ENCODE measurements at regions not wholly inside any gene's neighbourhood (a gene's known extent, or its start where the extent isn't known, plus 50 kb on each side); places are given as distances from the start of the nearest gene placed in this dataset.
A peak's percentile ranks its signal among the peaks of the same experiment; 100 is the strongest.
"Not testable (repeated sequence)": the region's sequence is repeated elsewhere in the genome, so short reads cannot be mapped to it uniquely, and the experiment has no call there.

DNA sequence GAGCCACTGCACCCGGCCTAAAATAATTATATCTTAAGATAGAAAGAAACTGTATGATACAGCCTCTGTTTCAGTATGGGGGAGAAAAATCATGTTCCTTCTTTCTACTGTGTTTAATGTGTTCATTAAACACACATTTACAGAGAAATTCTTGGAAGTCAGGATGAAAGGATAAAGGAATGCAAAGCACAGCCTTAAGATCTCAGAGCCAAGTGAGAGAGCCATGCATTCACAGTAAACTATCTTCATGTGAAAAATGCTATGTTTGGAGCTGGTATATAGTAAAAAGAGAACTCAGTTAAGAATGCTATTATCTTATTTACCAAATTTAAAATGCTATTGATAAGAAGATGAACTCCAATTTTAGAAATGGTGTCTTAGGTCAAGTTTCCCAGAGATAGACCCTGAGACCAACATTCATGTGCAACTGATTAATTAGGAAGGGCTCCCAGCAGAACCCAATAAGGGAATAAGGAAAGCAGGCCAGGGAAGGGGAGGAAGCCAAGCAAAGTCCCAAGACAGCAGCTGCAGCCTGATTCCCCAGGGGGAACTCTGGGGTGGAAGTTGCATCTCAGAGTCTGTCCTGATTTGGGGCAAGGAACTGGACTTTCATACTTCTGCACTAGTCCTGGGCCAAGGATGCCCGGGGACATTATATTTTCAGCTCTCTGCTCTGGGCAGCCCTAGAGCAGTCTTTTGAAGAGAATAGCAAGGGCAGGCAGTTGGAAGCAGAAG is 130.0 kb upstream of the ZNF648 start:
- DNase-seq, result no peak

DNA sequence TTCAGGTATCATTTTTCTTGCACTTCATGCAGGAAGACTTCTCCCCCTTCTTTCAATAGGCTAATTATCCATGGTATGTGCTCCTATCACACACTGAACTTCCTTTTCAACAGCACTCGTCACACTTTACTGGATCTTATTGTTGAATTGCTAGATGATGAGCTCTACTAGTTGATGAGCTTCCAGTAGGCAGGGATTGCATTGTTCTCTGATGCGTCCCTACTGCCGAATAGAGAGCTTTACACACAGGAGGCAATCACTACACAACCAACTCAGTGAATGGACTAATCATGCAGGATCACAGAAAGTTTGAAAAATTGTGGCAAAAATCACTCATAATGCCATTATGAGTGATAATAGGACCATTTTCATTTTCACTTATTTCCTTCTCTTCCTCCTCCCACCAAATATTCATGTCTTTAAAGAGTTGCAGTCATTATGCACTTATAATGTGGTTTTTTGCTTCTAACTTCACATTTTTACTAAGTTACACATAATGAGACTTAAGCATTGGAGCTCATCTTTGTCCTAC is 128.1 kb upstream of the ZNF648 start:
- no peak for DNase-seq

DNA sequence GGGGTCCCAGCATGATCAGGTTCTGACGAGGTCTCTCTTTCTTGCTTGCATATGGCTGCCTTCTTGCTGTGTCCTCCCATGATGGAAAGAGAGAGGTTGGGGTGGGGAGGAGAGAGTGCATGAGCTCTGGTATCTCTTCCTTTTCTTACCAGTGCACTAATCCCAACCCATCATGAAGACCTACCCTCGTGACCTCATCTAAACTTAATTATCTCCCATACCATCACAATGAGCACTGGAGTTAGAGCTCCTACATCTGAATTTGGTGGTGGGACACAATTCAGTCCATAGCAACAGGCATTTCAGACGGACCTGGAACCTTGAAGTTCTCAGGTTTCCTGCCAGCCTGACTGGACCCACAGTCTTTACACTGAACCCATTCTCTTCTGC is 125.2 kb upstream of the ZNF648 start:
- no peak for DNase-seq

DNA sequence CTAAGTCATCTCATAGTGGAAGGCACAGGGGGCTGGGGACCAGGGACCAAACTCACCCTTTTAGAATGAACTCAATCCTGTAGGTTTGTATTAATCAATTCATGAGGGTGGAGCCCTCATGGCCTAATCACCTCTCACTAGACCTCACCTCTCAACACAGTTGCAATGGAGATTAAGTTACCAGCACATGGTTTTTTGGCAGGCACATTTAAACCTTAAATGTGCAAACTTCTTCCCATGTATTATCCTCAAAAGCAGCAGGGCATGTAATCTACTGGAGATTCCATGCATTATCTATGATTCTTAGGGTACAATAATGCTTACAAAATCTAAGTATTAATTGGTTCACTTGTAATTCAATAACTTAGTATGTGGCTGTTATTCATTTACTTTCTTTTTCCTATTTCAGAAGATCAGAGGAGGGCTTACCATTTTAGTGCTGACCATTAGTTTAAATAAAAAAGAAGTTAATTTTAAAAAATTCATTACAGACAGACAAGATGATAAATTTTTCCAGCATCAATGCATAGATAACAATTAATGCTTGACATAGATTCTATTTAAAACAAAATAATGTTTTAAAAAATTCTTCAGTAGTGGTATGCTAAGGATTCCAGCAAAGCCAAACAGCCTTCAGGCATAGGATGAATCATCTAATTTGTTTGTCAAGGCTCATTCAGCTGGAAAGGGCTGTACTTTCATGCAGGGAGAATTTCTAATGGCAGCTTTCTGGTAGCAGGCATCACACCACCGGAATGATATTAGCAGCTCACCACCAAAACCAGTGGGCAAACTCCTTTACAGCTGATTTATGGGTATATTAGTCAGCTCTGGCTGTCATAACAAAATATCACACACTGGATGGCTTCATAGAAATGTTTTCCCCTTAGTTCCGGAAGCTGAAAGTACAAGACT is 124.6 kb upstream of the ZNF648 start:
- DNase-seq, result peak; percentile 72

DNA sequence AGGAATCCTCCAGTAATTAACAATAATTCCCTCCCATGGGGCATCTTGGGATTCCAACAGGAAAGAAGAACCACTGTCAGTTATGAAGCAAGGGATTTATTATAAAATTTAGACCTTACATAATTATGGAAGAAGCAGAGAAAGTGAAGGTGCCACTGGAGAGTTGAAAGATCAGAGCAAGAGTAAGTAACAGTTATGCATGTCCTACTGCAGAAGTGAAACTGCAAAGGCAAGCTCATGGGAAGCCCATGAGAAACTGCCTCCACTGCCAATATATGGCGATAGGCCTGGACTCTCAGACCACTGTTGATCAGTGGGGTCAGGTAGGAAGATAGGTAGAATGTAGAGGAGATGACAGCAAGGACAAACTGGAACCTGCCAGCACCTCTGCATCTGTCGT is 123.6 kb upstream of the ZNF648 start:
- no peak for DNase-seq

DNA sequence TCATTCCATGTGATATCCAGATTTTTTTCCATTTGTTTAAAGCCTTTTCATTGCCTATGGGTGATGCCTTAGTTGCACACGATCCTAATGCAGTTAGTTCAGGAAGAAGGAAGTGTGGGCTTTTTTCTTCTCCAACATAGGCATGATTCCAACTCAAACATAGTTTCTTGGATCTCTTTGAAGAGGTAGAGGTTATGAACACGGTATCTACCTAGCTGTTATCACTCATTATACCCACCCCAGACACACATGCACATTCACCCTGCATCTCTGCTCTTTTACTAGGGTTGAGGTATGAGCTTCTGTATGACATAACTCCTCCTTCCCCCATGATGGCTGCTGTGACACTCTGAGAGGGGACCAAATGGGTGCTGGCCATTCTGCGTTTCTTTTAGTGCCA is 122.1 kb upstream of the ZNF648 start:
- DNase-seq, result no peak

DNA sequence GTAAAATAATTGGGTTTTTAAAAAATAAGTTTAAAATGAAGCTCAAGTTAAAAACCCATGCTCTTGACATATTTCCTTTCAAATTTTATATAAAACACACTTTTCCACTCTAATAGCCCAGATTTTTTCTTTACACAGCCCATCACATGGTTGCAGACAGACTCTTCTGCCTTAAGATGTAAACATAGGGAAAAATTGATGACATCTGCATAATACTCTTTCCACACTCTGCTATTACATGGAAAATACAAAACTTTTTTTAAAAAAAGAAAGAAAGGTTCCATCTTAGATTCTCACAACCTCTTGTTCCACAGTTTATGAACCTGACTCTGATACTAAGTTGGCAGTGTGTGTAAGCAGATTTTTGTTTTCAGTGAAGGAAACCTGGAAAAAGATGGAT is 120.8 kb upstream of the ZNF648 start:
- DNase-seq, result no peak

DNA sequence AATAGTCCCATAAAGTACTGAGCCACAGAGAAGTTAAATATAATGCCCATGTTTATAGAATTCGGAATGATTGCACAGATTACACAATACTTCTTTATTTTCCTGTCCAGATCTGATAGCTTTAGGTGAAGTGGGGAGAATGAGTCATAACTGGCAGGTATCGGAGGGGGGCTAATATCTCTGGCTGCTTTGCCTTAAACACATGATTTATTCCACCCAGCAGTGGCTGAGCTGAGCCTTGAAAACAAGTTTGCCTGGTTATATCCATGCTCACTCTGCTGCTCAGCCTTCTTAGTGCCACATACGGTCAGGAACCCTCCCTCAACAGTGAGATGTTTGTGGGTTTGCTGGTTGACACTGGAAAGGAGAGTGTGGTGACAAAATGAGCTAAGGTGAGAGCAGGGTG is 119.7 kb upstream of the ZNF648 start:
- DNase-seq, result no peak

DNA sequence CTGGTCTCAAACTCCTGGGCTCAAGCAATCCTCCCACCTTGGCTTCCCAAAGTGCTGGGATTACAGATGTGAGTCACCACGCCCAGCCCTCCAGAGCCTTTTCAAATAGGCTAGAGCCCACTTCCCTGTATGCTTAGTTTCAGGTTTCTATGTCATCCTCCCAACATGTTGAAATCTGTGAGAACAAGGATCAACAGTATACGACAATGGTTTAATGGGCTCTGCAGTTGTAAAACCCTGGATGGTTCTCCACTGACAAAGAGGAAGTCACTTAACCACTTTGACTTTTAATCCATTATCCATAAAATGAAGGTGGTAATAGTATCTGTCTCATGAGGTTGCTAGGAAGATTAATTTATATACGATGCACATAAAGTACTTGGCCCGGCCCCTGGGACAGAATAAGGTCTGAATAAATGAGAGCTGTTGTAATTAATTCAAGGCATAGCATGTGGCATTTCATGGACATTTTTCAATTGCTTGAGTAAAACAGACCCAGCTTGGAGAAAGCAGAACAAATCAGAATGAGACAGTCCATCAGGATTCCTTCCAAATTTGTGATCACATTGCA is 113.9 kb upstream of the ZNF648 start:
- DNase-seq, result no peak

DNA sequence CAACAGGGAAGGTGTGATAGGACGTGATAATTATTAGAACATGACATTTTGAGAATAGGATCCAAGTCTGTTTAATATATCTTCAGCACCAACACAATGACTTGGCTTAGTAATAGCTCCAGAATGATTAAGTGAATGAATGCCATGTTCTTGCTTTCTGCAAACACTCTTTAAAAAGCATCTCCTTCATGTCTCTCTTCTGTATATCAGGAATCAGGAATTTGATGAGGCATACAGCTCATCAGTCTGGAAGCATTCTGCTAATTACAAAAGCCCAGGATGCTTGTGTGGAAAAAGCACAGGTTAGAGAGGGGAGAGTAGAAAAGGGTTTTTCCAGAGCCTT is 113.0 kb upstream of the ZNF648 start:
- no peak for DNase-seq

DNA sequence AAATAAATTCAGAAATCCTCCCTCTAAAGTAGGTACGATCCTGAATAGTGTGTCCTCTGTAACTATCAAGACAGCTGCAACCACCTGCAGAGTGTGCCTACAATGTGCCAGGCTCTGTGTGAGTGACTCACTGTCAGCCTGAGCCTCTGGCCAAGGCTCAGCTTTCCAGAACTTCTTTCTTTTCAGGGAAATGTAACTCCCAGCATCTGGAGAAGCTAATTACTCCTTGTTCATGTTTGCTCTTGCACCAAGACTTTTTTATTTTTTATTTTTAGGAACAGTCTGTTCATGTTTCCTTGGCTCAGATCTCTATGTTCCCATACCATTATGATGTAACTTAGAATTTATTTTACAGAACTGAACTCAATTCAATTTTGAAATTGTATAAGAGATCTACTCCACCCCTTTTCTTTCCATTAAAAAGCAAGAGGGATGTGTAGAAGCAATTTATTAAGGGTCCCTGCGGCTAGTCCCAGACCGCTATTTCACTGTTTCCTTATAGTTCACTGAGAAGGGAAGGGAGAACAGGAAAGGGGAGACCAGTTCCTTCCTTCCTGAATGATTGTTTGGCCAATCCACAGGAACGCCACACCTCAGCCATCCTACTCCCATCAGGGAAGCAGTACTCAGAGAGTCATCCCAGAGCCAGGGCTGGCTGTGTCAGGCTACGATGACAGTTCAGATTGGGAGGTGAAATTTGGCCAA is 112.4 kb upstream of the ZNF648 start:
- no peak for DNase-seq

DNA sequence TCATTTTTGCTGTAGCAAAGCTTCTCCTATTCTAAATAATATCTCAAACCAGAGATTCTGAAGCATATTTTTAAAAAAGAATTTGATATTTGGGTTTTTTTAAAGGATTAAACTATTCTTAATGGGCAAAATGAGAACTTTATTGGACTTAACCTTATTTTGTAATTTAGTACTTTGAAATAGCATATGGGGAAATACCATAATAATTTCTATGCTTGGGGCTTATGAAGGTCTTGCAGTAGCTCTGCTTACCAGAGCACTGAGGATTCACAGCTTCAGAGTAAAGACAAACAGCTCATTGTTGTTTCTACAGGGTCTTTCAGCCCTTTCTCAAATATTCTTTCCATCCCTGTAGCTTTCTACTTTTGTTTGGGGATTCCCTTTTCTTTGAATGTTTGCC is 111.2 kb upstream of the ZNF648 start:
- DNase-seq, result no peak

DNA sequence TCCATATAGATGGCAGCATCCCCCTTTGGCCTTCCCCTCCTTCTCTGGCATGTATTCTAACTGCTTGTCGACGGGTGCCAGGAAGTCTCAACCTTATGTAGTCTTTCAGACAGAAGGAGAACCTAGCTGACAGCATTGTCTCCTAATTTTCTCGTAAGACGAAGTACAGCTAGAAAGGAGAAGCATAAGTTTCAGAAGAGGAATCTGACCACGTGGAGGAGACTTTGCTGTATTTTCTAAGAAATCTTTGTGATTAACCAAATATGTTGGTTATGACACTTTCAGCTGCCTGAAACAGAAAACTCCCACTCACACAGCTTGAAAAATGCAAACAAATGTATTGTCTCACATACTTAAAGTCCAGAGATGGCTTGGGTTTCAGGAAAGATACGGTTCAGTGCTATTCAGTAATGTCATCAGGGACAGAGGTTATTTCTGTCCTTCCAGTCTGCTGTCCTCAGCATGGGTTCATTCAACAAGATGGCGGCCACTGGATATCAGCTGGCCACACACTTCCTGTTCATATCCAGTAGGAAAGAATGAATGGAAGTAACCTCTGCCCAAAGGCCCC is 109.5 kb upstream of the ZNF648 start:
- no peak for DNase-seq

DNA sequence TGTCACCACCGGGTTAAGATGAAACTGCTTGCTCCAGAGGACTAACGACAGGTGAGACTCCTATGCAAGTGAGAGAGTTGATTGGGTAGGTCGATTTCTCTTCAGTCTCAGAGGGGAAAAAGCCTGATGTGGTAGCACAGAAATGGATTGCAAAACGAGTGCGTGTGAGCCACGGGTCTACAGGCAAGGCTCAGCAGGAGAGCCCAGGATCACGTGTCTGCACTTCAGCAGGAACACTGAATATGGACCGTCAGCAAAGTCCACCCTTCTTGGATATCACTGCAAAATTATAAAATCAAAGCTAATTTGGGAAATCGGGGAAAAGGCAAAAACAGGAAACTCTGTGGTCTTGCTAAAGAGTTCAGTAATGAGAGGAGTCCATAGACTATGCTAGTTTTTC is 107.7 kb upstream of the ZNF648 start:
- DNase-seq, result no peak

DNA sequence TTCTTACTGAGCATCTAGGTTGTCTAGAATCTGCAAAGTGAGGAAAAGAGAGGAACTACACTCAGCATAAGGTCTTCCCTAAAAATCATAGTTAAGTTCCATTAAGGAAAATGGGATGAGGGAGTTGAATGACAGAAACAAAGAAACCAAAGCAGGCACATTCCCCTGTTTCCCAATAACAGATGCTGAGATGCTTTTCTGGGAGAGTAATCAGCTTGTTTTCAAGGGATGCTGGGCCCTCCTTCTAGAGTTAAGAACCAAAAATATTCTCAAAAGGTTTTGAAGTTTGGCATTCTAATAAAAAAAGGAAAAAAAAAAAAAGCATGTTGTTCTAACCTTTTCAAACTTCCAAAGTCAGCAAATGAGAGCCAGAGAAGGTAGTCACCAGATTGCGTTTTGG is 105.2 kb upstream of the ZNF648 start:
- DNase-seq, result no peak

DNA sequence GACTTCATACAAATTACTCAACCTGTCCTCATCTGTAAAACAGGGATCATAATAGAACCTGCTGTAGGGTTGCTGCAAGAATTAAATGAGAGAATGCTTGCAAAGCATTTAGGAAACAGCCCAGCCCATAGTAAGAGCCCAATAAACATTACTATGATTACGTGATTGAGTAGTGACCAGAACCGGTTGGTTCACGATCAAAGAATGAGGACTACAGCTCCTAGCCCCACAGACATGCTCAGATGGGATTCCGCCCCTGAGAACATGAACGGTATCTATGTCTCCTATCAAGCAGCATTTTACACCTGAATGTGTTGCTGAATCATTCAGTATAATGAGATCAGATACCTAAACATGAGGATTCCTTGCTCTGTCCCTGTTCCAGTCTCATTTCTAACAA is 104.8 kb upstream of the ZNF648 start:
- DNase-seq, result no peak

DNA sequence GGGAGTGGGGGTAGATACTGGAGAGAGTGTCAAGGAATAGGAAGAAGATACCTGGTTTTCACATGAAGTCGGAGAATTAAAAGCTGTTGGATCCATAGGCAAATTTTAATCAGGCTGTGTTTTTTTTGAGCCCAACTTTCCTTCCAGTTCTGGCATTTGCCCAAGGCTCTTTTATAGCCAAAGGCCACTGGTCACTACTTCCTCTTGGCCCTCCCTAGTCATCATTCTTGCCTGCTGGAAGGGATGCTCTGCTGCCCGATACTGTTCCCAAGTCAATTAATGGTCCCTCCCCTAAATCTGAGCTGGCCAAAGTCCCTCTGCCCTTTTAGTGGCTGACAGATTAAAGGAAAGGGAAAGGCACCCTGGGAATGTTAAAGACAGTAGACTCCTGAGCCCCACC is 102.8 kb upstream of the ZNF648 start:
- no peak for DNase-seq

DNA sequence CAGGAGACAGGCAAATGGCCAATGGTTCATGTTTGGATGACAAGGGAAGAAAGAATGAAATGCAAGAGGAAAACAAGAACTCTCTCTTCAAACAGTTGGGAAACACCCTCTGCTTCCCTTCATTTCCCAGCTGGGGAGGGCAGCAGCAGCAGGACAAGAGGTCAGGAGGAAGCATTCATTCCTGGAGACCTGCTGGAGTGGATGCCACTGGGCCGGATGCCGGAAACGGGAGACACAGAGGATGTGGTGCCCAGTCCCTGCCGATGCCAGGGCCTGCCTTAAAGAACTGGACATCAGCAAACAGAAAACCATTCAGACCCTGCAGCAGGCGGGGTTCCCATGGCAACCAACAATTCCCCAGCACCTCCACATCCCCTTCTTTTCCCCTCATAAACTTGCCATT is 102.3 kb upstream of the ZNF648 start:
- no peak for DNase-seq

DNA sequence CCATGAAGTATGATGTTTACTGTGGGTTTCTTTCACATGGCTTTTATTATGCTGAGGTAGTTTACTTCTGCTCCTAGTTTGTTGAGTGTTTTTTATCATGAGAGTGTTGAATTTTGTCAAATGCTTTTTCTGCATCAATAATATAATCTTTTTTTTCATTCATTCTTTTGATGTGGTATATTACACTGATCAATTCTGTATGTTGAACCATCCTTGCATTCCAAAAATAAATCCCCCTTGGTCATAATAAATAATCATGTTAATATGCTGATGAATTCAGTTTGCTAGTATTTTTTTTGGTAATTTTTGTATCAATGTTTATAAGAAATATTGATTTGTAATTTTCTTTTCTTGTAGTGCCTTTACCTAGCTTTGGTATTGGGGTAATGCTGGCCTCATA is 97.9 kb upstream of the ZNF648 start:
- DNase-seq, result no peak

DNA sequence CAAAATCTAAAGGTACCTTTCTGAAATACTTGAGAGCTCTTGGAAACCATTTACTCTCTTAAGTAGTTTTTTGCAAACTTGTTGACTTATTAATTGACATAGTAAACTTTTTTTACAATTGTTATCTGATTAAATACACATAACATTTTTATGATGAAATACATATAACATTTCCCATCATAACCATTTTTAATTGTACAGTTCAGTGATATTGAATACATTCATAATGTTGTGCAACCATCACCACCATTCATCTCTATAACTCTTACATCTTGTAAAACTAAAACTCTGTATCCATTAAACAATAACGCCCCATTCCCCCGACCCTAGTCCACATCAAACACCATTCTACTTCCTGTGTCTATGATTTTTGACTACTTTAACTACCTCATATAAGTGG is 95.7 kb upstream of the ZNF648 start:
- DNase-seq, result no peak

DNA sequence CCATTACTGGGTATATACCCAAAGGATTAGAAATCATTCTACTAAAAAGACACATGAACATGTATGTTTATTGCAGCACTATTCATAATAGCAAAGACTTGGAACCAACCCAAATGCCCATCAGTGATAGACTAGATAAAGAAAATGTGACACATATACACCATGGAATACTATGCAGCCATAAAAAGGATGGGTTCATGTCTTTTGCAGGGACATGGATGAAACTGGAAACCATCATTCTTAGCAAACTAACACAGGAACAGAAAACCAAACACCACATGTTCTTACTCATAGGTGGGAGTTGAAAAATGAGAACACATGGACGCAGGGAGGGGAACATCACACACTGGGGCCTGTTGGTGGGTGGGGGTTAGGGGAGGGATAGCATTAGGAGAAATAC is 92.9 kb upstream of the ZNF648 start:
- DNase-seq, result not testable (repeated sequence)

DNA sequence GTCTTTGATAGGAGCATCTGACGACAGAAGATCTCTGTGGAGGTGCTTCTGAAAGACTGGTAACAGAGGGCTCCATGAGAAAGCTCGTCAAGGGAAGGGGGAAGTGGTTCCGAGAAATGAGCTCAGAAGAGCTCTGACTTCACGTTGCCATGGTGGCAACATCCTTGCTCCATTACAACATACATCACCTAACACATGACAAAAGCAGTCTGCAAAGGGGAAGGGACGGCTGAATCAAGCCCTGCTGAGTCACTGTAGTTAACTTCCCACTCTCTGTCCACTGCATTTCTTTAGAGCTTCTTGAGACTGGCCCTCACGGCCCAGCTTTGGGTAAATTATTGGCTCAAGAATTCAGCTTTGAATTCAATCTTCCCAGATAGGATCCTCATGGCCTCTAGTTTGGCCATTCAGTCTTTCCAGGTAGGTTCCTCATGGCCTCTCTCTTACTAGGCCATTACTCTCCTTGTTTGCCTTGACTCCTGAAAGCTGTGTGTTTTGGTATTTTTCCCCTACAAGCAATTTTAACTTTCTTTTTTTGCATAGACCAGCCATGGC is 88.0 kb upstream of the ZNF648 start:
- DNase-seq, result no peak

DNA sequence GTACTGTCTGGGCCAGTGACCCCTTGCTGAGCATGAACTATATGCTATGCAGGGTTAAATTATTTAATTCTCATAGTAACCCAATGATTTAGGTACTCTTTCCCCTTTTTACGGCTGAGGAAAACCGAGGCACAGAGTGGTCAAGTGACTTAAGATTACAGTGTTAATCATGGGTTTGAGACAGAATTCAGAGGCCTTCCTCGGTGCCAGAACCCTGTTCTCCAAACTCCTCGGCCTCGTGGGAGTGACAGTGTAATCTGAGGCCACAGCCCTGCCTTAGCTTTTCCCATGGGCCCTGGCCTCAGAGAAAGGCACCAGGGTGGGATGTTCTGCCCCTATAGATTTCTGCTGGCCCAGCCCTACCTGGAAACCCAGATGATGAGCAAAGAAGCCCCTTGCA is 86.4 kb upstream of the ZNF648 start:
- no peak for DNase-seq
